ENCODE measurements at regions not wholly inside any gene's neighbourhood (a gene's known extent, or its start where the extent isn't known, plus 50 kb on each side); places are given as distances from the start of the nearest gene placed in this dataset.
A peak's percentile ranks its signal among the peaks of the same experiment; 100 is the strongest.

GRCh38 chr14:58752771-58753201, 115.0 kb downstream of the DACT1 start:
- no peak for FAIRE-seq
- H3K79me2 ChIP-seq (ENCODE audit: insufficient read depth, low read length): no peaks in the 10 kb centered on the region

GRCh38 chr14:58755031-58755925, 117.5 kb downstream of the DACT1 start:
- no peak overlapping the region for H3K4me2 ChIP-seq (ENCODE audit: low read depth, low read length)
- intact Hi-C loops (cut with micrococcal nuclease; ENCODE audit: unreplicated experiment) (no loop called here), in situ Hi-C loops (cut with HindIII; ENCODE audit: extremely low pct_ligation_motif_present, low pct_unique_long_range_greater_than_20kb) (no loop called here)
- no peak for ATAC-seq
- H3K9ac ChIP-seq (ENCODE audit: insufficient read depth, low read depth, low read length): no peak overlapping the region
- no peaks in the 10 kb centered on the region for H3K79me2 ChIP-seq (ENCODE audit: insufficient read depth, low read length)
- H3K4me3 ChIP-seq (replicated peaks in 1 of 3; ENCODE audit: insufficient read depth in 1 of 3, low read depth in 2 of 3, low read length in 3 of 3): no peak overlapping the region
- H2AFZ ChIP-seq (ENCODE audit: low read length): no peak overlapping the region
- H3K9me3 ChIP-seq (ENCODE audit: low read length): no peaks in the 10 kb centered on the region
- no TSS peak for BruUV-seq (replicated peaks)
- H3K27ac ChIP-seq (ENCODE audit: extremely low read length, insufficient read depth, low read length): no peak overlapping the region
- H3K27me3 ChIP-seq (ENCODE audit: control insufficient read depth in 1 of 2, insufficient read depth in 2 of 2, low read length in 2 of 2): 0 out of 5 replicates have a peak, but pooled peaks cover 0 to 2% of the 10 kb centered on the region in 2 experiments
- POLR2A ChIA-PET: no interaction called here
- H4K20me1 ChIP-seq (ENCODE audit: insufficient read depth, low read length): no peaks in the 10 kb centered on the region
- no peak for FAIRE-seq
- TF ChIP-seq MAFK (conservative IDR thresholded peaks at IDR 0.05 in 1 of 2, IDR thresholded peaks at IDR 0.05 in 1 of 2; ENCODE audit: low read length in 2 of 2) (no peak), MATR3 (CRISPR knock-in tag; IDR thresholded peaks at IDR 0.05) (no peak)
- 8% methylated on average over 3 of the region's 3 CpGs for WGBS (ENCODE audit: low lambda C conversion rate)
- no peak for DNase-seq (ENCODE audit: low spot score)
- H3K36me3 ChIP-seq (replicated peaks in 1 of 2; ENCODE audit: control insufficient read depth in 1 of 2, insufficient read depth in 2 of 2, low read length in 2 of 2): no peaks in the 10 kb centered on the region
- 0 out of 2 replicates have a peak, but pooled peaks cover 8% of the 10 kb centered on the region for H3K4me1 ChIP-seq (ENCODE audit: insufficient read depth, low read length)
- CTCF ChIA-PET (ENCODE audit: low intra/inter-chr PET ratio, low total read pairs): no interaction called here

More at GRCh38 chr14:58752771-58753201, 115.0 kb downstream of the DACT1 start:
- Histone ChIP-seq H3K36me3 (replicated peaks in 1 of 2; ENCODE audit: control insufficient read depth in 1 of 2, insufficient read depth in 2 of 2, low read length in 2 of 2) (no peaks in the 10 kb centered on the region), H3K4me3 (replicated peaks in 1 of 3; ENCODE audit: insufficient read depth in 1 of 3, low read depth in 2 of 3, low read length in 3 of 3) (no peak overlapping the region), H4K20me1 (ENCODE audit: insufficient read depth, low read length) (no peaks in the 10 kb centered on the region), H2AFZ (ENCODE audit: low read length) (no peak overlapping the region), H3K4me1 (ENCODE audit: insufficient read depth, low read length) (0 out of 2 replicates have a peak, but pooled peaks cover 8% of the 10 kb centered on the region), H3K9me3 (ENCODE audit: low read length) (no peaks in the 10 kb centered on the region), H3K4me2 (ENCODE audit: low read depth, low read length) (0 out of 2 replicates have a peak overlapping the region, but pooled peaks have one; percentile 34), H3K9ac (ENCODE audit: insufficient read depth, low read depth, low read length) (no peak overlapping the region), H3K27ac (ENCODE audit: extremely low read length, insufficient read depth, low read length) (no peak overlapping the region), H3K27me3 (ENCODE audit: control insufficient read depth in 1 of 2, insufficient read depth in 2 of 2, low read length in 2 of 2) (0 out of 5 replicates have a peak, but pooled peaks cover 0 to 2% of the 10 kb centered on the region in 2 experiments)
- intact Hi-C loops (cut with micrococcal nuclease; ENCODE audit: unreplicated experiment): no loop called here
- in situ Hi-C loops (cut with HindIII; ENCODE audit: extremely low pct_ligation_motif_present, low pct_unique_long_range_greater_than_20kb): no loop called here
- ATAC-seq (peak; percentile 63), DNase-seq (ENCODE audit: low spot score) (peak; percentile 18)
- CTCF ChIA-PET (ENCODE audit: low intra/inter-chr PET ratio, low total read pairs): no interaction called here
- TF ChIP-seq SALL1 (CRISPR knock-in tag; IDR thresholded peaks at IDR 0.05) (0 out of 2 replicates have a peak, but pooled peaks have one; percentile 10), ZNF552 (CRISPR knock-in tag; IDR thresholded peaks at IDR 0.05; ENCODE audit: borderline replicate concordance) (no peak), ZNF7 (CRISPR knock-in tag; IDR thresholded peaks at IDR 0.05) (no peak), ZNF367 (CRISPR knock-in tag; IDR thresholded peaks at IDR 0.05; ENCODE audit: borderline replicate concordance) (no peak)
- no TSS peak for BruUV-seq (replicated peaks)
- POLR2A ChIA-PET: no interaction called here
- 2% methylated on average over 6 of the region's 9 CpGs for WGBS (ENCODE audit: low lambda C conversion rate)

Data from HepG2 (cell line).